Glomerular visceral epithelial cell (primary cell): ENCODE measurements at regions not wholly inside any gene's neighbourhood (a gene's known extent, or its start where the extent isn't known, plus 50 kb on each side); places are given as distances from the start of the nearest gene placed in this dataset.

Experiments
- DNase-seq: peaks from one replicate; pipeline ENCODE4 v3.0.0-alpha.2; 2016; ENCODE audit errors: extremely low spot score

DNA sequence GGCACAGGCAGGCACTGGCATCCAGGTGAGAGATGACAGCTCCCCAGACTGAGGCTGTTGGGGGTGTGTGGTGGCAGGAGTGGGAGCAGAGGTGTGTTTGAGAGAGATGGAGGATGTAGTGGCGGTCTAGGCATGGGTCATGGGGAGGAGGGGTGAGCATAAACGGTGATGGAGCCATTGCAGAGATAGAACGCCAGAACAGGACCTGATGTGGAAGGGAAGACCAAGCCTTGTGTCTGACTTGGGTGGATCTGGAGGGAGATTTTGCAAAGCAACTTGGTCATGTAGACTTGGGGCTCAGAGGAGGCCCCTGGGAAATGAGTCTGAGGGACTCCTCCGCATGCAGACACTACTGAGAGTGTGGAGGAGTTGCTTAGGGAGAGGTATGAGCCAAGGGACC, 50.0 kb upstream of the CLDN5 start:
- no peak for DNase-seq

GRCh38 chr22:19576460-19577421, 52.5 kb upstream of the CLDN5 start:
- DNase-seq, result peak; percentile 27

DNA sequence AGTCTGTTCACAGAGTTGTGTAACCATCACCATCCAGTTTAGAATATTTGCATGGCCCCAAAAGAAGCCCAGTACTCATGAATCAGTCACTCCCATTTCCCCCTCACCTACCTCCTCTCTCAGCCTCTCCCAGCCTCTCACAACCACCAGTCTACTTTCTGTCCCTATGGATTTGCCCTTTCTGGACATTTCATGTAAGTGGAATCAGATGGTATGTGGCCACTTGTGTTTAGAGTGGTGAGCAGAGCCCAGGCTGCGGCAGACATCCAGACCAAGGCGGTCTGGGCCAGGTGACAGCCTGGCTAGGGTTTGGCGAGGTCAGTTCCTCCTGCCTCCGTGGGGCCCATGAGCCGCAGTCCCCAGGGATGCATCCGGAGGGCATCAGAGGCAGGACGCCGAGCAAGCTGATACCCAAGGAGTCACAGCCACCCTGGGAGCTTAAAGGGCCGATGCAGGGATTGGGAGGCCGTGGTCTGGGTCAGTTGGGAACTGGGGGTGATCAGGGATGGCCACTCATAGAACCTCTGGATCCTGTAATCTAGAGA, 53.3 kb upstream of the CLDN5 start:
- no peak for DNase-seq

GRCh38 chr22:19578180-19579004, 54.2 kb upstream of the CLDN5 start:
- no peak for DNase-seq

- DNase-seq, result no peak
Observed at GRCh38 chr22:19579115-19579811, 55.1 kb upstream of the CLDN5 start.

GRCh38 chr22:19579880-19580279, 55.7 kb upstream of the CLDN5 start:
- DNase-seq, result no peak

DNA sequence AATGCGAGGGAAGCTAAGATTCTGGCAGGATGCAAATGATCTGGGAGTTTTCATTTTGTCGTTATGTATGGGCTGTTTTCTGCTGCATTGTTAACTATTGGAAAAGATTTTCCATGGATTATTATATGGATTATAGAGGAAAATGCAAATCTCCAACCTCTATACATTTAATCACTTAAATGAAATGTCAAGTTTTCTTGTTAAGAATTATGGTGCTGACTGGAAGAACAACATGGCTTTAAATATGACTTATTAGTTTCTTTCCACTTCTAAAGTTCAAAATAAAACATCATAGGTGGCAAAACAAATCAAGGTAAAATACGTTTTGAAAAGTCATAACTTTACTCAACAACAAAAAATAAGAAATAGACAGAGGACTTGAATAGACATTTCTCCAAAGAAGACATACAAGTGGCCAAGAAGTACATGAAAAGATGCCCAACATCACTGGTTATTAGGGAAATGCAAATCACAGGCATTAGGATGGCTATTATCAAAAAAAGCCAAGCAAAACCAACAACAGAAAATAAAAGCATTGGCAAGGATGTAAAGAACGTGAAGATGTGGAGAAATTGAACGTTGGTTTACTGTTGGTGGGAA, 56.2 kb upstream of the CLDN5 start:
- DNase-seq, result no peak

- no peak for DNase-seq
Observed at GRCh38 chr22:19582033-19582693, 58.0 kb upstream of the CLDN5 start.

- no peak for DNase-seq
Observed at GRCh38 chr22:19586922-19587684, 62.9 kb upstream of the CLDN5 start.

- DNase-seq, result no peak
Observed at GRCh38 chr22:19590696-19591095, 66.5 kb upstream of the CLDN5 start.

GRCh38 chr22:19591568-19591967, 67.4 kb upstream of the CLDN5 start:
- no peak for DNase-seq

- no peak for DNase-seq
Observed at GRCh38 chr22:19592464-19592863, 68.3 kb upstream of the CLDN5 start.

DNA sequence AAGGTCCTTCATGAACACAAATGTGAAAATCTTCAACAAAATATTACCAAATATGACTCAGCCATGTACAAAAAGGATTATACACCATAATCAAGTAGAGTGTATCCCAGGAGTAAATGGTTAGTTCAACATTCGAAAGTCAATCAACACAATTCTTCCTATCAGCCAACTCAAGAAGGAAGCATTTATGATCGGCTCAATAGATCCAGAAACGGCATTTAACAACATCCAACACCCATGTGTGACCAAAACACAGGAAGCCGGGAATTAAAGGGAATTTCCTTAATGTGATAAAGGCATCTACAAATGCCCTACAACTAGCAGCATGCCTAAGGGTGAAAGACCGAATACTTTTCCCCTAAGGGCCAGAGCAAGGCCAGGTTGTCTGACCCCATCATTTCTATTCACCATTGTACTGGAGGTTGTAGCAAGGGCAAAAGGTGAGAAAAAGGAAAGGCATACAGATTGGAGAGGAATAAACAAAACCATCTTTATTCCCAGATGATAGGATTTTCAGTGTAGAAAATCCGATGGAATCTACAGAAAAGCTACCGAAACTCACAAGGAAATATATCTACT, 69.9 kb upstream of the CLDN5 start:
- no peak for DNase-seq

- DNase-seq, result no peak
Observed at GRCh38 chr22:19595532-19595931, 71.3 kb upstream of the CLDN5 start.

- DNase-seq, result no peak
Observed at GRCh38 chr22:19596680-19597398, 72.6 kb upstream of the CLDN5 start.

- DNase-seq, result no peak
Observed at GRCh38 chr22:19597399-19597735, 73.2 kb upstream of the CLDN5 start.

GRCh38 chr22:19598054-19598855, 74.0 kb upstream of the CLDN5 start:
- no peak for DNase-seq

DNA sequence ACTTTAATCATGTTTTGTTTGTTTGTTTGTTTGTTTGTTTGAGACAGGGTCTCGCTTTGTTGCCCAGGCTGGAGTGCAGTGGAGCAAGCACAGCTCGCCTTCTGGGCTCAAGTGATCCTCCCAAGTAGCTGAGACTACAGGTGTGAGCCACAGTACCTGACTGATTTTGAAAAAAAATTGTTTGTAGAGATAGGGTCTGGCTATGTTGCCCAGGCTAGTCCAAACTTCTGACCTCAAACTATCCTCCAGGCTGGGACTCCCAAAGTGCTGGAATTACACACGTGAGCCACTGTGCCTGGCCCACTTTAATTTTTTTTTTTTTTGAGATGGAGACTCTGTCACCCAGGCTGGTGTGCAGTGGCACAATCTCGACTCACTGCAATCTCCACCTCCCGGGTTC, 74.8 kb upstream of the CLDN5 start:
- no peak for DNase-seq
